Activated CD4-positive, alpha-beta T cell treated with anti-CD3 and anti-CD28 coated beads, Interleukin-2, Interleukin-6, amounts not matched to agents 100 ng/mL and 50 ng/mL, durations not matched to agents 16 hours and 8 hours (primary cell): ENCODE measurements at regions not wholly inside any gene's neighbourhood (a gene's known extent, or its start where the extent isn't known, plus 50 kb on each side); places are given as distances from the start of the nearest gene placed in this dataset.
"Not testable (repeated sequence)": the region's sequence is repeated elsewhere in the genome, so short reads cannot be mapped to it uniquely, and the experiment has no call there.

Source experiments
- DNase-seq: peaks from one replicate; pipeline ENCODE4 v3.0.0-alpha.2; 2020

DNA sequence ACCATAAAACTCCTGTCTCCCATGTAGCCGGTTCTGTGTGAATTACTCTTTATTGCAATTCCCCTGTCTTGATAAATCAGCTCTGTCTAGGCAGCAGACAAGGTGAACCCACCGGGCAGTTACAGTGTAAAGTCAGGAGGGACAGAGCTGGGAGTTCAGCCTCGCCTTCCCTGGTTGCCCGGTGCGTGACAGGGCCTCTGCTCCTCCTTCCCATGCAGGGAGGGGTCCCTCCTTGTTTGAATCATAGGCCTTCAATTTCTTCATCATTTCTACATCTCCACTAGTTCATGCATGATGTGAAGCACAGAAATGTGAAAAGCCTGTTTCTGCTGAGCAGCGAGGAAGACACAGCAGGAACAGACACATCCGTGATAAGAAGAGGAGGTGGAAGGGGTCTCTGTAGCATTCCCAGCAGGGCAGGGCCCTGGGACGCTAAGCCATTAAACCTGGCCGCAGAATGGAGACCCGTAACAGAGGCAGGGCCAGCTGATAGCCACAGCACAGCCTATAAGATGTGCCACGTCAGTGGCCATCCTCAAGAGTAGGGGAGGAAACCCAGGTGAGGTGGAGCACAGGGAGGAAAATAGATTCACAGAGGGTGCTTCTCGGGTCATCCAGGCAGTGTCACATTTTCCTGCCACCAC, 106.7 kb upstream of the CST7 start:
- no peak for DNase-seq

DNA sequence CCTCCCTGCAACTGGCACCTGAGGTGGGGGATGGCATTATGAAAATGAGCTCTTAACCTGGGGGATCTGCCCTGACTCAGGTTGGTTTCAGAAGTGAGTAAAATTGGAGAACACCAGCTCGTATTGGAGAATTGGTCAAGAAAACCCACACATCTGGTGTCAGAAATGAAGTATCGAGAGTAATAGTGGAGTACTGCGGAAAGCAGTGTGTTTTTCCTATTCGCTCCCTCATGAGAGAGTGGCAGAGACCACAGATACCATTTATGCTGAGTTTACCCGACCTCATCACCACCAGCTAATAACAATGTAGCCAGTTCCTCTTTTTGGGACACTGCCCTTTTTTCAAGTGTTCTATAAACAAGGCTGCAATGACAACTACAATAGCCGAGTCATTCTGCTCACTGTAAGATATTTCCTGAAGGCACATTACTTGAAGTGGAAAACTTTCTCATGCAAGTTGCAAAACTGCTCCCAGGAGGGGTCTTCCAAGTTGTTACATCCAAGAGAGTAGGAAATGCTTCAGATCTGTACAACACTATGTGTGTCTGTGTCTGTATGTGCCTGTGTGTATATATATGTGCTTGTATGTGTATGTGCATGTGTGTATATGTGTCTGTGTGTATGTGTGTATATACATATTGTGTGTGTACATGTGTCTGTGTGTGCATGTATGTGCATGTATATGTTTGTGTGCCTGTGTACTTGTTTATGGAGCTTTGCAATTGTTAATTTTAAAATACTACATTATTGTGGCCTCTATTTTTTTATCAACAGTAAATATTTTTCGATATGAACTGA, 106.0 kb upstream of the CST7 start:
- DNase-seq = peak; percentile 8

- no peak for DNase-seq
Observed at GRCh38 chr20:24850176-24850575, 98.9 kb upstream of the CST7 start.

DNA sequence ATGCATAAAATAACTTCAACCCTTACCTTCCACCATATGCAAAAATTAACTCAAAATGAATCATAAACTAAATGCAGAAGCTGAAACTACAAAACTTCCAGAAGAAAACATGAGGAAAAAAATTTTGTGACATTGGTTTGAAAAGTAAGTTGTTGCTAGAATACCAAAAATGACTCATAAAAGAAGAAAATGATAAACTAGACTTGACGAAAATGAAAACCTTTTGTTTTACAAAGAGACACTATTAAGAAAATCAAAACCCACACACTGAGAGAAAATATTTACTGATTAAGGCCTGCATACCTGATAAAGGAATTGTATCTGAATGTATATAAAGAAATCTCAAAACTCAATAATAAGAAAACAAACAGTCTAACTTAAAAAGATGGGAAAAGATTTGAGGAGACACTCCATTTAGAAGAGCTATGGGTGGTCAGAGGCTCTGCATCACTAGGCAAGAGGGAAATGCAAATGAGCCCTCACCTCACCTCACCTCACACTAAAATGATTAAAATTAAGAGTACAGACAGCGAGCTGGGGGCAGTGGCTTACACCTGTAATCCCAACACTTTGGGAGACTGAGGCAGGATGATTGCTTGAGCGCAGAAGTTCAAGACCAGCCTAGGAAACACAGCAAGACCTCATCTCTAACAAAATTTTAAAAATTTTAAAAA, 97.6 kb upstream of the CST7 start:
- DNase-seq = no peak

- DNase-seq = no peak
Observed at GRCh38 chr20:24853916-24854315, 95.2 kb upstream of the CST7 start.

DNA sequence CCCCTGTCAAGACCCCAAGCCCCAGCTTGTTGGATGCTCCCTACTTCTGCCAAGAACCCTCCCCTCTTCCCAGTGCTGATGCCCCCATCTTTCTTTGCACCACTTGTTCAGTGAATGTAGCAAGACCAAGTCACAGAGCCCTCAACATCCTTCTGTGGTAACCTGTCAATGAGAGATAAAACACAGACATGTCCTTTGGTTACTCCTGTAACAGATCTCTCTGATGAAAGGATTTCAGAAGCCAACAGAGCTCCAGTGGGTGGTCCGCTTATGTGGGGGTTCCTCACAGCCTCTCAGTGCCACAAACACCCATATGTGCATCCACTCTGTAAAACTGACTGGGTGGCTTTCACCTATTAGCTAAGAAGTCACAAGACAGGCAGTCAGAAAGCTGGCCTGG, 93.2 kb upstream of the CST7 start:
- DNase-seq = no peak

DNA sequence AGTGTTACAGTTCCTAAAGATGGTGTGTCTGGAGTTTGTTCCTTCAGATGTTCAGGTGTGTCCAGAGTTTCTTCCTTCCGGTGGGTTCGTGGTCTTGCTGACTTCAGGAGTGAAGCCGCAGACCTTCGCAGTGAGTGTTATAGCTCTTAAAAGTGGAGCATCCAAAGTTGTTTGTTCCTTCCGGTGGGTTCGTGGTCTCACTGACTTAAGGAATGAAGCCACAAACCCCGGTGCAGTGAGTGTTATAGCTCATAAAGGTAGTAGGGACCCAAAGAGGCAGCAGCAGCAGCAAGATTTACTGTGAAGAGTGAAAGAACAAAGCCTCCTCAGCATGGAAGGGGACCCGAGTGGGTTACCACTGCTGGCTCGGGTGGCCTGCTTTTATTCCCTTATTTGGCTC, 90.6 kb upstream of the CST7 start:
- not testable (repeated sequence) for DNase-seq

GRCh38 chr20:24859539-24859938, 89.5 kb upstream of the CST7 start:
- no peak for DNase-seq

GRCh38 chr20:24862186-24862585, 86.9 kb upstream of the CST7 start:
- DNase-seq = no peak

DNA sequence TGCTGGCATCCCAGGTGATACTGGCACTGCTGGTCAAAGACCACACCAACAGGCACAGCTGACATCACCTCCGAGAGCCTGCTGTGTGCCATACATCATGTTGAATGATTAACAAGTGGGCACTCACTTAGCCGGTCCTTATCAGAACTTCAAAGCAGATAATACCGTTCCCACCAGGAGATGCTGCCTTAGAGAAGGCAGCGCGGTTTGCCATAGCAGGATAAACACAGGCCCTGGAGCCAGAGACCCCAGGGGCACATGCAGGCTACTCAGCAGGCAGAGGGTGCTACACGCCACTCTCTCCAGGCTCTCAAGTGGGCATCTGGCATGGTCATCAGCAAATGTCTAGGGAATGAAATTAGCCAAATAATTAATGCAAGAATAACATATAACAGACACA, 86.5 kb upstream of the CST7 start:
- no peak for DNase-seq

GRCh38 chr20:24863356-24863755, 85.7 kb upstream of the CST7 start:
- DNase-seq = no peak

DNA sequence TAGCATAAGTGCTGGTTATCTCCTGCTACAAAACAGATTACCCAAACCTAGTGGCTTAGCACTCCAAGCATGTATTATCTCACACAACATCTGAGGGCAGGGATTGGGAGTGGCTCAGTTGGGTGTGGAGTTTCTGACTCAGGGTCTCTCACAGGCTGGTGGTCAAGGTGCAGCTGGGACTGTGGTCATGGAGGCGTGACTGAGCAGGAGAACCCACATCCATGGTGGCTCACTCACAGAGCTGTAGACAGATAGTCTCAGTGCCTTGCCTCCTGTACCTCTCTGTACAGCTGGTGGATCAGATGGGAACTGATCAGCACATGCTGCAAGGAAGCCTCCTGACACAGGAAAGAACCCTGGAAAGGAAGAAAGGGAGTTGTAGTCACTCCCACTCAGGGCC, 83.1 kb upstream of the CST7 start:
- DNase-seq = no peak

DNA sequence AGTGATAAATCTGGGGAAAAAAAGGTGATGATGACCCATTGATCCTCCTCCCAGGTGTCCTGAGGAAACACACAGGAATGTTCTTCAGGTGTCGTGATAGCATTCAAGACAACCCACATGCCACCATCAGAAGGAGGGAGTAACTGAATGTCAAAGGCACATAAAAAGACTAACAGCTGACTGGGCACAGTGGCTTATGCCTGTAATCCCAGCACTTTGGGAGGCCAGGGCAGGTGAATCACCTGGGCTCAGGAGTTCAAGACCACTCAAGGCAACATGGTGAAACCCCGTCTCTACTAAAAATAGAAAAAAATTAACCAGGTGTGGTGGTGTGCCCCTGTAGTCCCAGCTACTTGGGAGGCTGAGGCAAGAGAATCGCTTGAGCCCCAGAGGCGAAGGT, 82.3 kb upstream of the CST7 start:
- no peak for DNase-seq

GRCh38 chr20:24867556-24867955, 81.5 kb upstream of the CST7 start:
- DNase-seq = no peak

DNA sequence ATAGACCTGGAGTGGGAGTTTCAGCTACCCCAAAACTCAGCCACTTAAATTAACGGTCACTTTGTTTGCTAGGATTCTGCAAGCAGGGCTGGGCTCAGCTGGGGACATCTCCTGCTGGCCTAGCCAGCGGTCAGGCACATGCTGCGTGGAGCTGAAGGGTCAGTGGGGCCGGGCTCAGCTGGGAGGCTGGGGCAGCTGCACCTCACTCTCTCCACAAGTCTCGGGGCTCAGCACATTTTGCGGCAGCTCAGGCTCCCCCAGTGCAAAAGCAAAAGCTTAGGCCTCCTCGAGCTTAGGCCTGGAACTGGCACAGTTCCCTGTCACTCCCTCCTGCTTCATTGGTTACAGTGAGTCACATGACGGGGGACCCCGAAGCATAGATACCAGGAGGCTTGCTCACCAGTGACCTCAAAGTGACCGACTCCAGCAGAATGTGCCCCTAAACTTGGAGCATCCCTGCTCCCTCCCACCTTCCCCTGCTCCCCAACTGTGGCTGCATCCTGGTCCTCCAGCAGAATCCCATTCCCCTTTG, 80.6 kb upstream of the CST7 start:
- no peak for DNase-seq

DNA sequence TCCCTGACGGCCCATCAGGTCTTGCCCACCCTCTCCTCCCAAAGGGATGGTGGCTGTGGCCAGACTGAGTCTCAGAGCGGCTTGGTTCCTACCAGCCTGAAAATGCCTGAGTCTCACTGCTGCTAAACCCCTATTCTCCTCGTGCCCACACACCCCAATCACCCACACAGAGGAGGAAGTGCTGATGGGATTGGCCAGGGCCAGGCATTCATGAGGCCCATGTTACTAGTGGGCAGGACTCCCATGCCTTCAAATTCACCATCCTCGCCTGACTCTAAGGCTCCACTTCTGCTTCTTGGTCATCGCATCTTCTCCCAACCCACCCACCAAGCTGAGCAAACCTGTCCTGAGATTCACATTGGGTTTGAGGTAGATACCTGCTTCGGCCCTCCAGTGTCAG, 80.1 kb upstream of the CST7 start:
- DNase-seq = no peak

DNA sequence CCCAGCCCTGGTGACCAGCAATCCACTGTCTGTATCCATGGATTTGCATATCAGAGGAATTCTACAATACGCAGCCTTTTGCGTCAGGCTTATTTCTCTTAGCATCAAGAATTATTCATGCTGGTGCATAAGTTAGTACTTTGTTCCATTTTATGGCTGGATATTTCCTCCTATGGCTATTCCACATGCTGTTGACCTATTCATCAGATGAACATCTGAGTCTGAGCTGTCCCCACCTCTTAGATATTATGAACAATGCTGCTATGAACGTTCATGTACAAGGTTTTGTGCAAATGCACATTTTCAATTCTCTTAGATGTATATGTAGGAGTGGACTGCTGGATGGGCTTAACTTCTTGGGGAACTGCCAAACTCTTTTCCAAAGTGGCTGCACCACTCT, 79.0 kb upstream of the CST7 start:
- DNase-seq = no peak

GRCh38 chr20:24870881-24871280, 78.2 kb upstream of the CST7 start:
- no peak for DNase-seq

GRCh38 chr20:24871480-24872213, 77.4 kb upstream of the CST7 start:
- DNase-seq = no peak

DNA sequence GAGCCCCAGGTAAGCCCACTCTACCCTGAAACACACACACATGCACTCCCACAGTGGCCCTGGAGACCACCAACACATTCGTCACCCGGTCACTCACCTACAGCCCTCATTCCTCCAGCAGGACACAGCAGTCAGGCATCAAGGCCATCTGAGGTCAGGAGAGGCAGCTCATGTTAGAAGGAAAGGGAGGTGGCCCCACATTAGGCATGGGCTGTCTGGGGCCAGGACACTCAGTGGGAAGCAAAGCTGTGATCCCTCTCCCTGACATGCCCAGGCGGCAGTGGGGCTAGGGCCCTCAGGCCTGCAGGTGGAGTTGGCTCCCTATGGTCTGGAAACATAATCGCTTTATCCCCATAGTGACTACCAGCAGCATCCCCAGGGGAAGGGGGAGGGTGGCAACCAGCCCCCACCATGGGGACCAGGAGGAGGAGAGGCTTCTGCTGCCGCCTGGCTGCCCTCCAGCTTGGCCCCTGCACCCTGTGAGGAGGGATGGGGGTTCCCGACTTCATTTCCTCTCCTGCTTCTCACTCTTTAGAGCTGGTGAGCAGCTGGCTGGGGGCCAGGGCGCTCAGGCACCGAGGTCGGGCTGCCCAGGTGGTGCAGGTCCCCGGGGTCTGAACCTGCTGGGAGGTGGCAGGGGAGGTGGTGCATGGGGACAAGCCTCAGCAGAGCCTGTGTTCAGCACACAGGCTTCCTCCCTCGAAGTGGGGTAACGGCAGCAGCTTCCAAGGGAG, 76.6 kb upstream of the CST7 start:
- DNase-seq = no peak

DNA sequence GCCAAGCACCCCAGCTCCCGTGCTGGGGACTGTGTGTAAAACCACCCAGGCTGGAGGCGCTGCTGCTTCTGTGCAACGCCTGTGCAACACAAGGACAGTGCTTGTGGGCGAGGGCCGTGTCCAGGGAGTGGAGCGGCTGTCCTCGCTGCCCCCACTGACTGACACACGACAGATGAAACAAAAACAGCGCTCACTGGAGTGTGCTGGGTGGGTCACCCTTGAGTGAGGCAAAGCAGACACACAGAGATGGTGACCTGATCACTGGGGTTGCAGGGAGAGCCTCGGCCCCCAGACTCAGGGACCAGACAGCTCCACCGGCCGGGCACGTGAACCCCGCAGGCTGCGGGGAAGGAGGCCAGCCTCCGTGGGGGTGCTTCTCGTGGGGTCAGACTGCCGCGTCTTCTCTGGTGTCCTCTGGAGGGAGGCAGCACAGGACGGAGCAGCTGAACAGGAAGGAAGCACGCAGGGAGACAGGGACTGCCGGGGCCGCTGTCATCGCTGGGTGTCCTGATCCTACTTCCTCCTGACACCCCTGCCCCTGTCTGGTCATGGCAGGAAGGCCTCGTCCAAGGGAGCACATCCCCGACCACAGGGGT, 75.9 kb upstream of the CST7 start:
- no peak for DNase-seq

DNA sequence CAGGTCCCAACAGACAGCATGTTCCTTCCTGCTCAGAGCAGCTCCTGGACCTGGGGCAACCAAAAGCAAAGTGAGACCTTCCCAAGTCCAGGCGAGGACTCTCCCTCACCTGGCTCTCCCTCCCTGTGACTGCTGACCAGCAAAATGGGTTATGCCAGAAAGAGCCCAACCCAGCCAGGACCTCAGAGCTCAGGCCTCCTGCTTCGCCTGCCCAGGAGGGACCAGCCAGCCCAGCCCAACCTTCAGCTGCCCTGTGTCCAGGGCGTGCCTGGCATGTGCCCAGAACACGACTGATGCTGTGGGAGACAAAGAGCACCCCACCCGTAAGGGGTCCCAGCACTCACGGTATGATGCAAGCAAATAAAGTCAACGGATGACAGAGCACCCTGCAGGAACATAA, 74.0 kb upstream of the CST7 start:
- DNase-seq = no peak
